ENCODE measurements at regions not wholly inside any gene's neighbourhood (a gene's known extent, or its start where the extent isn't known, plus 50 kb on each side); places are given as distances from the start of the nearest gene placed in this dataset.

- Mint-ChIP-seq H3K4me1 (peaks cover 4% of the 10 kb centered on the region; the same call in 1 of the 3 replicates), H3K4me3 (no peak overlapping the region), H3K36me3 (ENCODE audit: low read depth) (no peaks in the 10 kb centered on the region), H3K27ac (no peak overlapping the region), H3K27me3 (ENCODE audit: insufficient read depth, low read depth, poor library complexity) (peaks cover 3% of the 10 kb centered on the region), H3K9me3 (no peaks in the 10 kb centered on the region)
- Histone ChIP-seq H3K27ac (ENCODE audit: low read depth) (no peak overlapping the region), H3K9me2 (ENCODE audit: insufficient read depth) (no peaks in the 10 kb centered on the region), H3K27me3 (ENCODE audit: insufficient read depth) (no peaks in the 10 kb centered on the region), H2AFZ (peak overlapping the region; percentile 72), H3K4me1 (ENCODE audit: insufficient read depth) (no peaks in the 10 kb centered on the region), H3F3A (replicated peaks; ENCODE audit: low read depth) (no peaks in the 10 kb centered on the region), H3K4me3 (no peak overlapping the region), H3K79me2 (replicated peaks; ENCODE audit: insufficient read depth) (no peaks in the 10 kb centered on the region), H3K36me3 (ENCODE audit: insufficient read depth) (no peaks in the 10 kb centered on the region), H4K20me1 (replicated peaks; ENCODE audit: insufficient read depth) (no peaks in the 10 kb centered on the region), H3K4me2 (no peak overlapping the region)
- DNase-seq (ENCODE audit: low spot score): no peak
- no peak for ATAC-seq
- TF ChIP-seq POLR2AphosphoS5 (IDR thresholded peaks at IDR 0.05; ENCODE audit: low read depth) (no peak), EZH2phosphoT487 (IDR thresholded peaks at IDR 0.05; ENCODE audit: unreplicated experiment) (no peak), STAT1 (IDR thresholded peaks at IDR 0.05; ENCODE audit: unreplicated experiment) (no peak), CREB1 (CRISPR knock-in tag; IDR thresholded peaks at IDR 0.05; ENCODE audit: low read depth) (no peak)
Observed at GRCh38 chr2:154527962-154528361, 170.5 kb upstream of the KCNJ3 start.

GRCh38 chr2:154532004-154532403 is 166.5 kb upstream of the KCNJ3 start:
- Histone ChIP-seq H3K36me3 (ENCODE audit: insufficient read depth) (no peaks in the 10 kb centered on the region), H3K27ac (ENCODE audit: low read depth) (no peak overlapping the region), H3K4me3 (no peak overlapping the region), H4K20me1 (replicated peaks; ENCODE audit: insufficient read depth) (no peaks in the 10 kb centered on the region), H3K9me2 (ENCODE audit: insufficient read depth) (no peaks in the 10 kb centered on the region), H3K4me2 (no peak overlapping the region), H3K4me1 (ENCODE audit: insufficient read depth) (peaks cover 11% of the 10 kb centered on the region; the same call in 1 of the 2 replicates), H3K27me3 (ENCODE audit: insufficient read depth) (no peaks in the 10 kb centered on the region), H3K79me2 (replicated peaks; ENCODE audit: insufficient read depth) (no peaks in the 10 kb centered on the region), H3F3A (replicated peaks; ENCODE audit: low read depth) (no peaks in the 10 kb centered on the region), H2AFZ (no peak overlapping the region)
- H3K4me1 Mint-ChIP-seq: peaks cover 14% of the 10 kb centered on the region
- peaks cover 2% of the 10 kb centered on the region for H3K27me3 Mint-ChIP-seq (ENCODE audit: insufficient read depth, low read depth, poor library complexity)
- no peak overlapping the region for H3K4me3 Mint-ChIP-seq
- no peak overlapping the region for H3K27ac Mint-ChIP-seq
- H3K9me3 Mint-ChIP-seq: no peaks in the 10 kb centered on the region
- no peak for DNase-seq (ENCODE audit: low spot score)
- ATAC-seq: no peak
- H3K36me3 Mint-ChIP-seq (ENCODE audit: low read depth): no peaks in the 10 kb centered on the region
- TF ChIP-seq, protein P1, sequence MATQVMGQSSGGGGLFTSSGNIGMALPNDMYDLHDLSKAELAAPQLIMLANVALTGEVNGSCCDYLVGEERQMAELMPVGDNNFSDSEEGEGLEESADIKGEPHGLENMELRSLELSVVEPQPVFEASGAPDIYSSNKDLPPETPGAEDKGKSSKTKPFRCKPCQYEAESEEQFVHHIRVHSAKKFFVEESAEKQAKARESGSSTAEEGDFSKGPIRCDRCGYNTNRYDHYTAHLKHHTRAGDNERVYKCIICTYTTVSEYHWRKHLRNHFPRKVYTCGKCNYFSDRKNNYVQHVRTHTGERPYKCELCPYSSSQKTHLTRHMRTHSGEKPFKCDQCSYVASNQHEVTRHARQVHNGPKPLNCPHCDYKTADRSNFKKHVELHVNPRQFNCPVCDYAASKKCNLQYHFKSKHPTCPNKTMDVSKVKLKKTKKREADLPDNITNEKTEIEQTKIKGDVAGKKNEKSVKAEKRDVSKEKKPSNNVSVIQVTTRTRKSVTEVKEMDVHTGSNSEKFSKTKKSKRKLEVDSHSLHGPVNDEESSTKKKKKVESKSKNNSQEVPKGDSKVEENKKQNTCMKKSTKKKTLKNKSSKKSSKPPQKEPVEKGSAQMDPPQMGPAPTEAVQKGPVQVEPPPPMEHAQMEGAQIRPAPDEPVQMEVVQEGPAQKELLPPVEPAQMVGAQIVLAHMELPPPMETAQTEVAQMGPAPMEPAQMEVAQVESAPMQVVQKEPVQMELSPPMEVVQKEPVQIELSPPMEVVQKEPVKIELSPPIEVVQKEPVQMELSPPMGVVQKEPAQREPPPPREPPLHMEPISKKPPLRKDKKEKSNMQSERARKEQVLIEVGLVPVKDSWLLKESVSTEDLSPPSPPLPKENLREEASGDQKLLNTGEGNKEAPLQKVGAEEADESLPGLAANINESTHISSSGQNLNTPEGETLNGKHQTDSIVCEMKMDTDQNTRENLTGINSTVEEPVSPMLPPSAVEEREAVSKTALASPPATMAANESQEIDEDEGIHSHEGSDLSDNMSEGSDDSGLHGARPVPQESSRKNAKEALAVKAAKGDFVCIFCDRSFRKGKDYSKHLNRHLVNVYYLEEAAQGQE (IDR thresholded peaks at IDR 0.05; ENCODE audit: unreplicated experiment): no peak
- no peak for TF ChIP-seq EZH2 (IDR thresholded peaks at IDR 0.05; ENCODE audit: low read depth, unreplicated experiment)
- TF ChIP-seq ZNF114 (CRISPR knock-in tag; IDR thresholded peaks at IDR 0.05): no peak
- no peak for TF ChIP-seq JUNB (IDR thresholded peaks at IDR 0.05; ENCODE audit: unreplicated experiment)
- TF ChIP-seq ETS1 (IDR thresholded peaks at IDR 0.05): no peak
- no peak for TF ChIP-seq ZNF331 (CRISPR knock-in tag; IDR thresholded peaks at IDR 0.05; ENCODE audit: low read depth)
- no peak for TF ChIP-seq ZNF462 (CRISPR knock-in tag; IDR thresholded peaks at IDR 0.05)
- TF ChIP-seq STAT1 (IDR thresholded peaks at IDR 0.05; ENCODE audit: unreplicated experiment): no peak
- TF ChIP-seq NANOG (IDR thresholded peaks at IDR 0.05; ENCODE audit: borderline replicate concordance): no peak
- TF ChIP-seq EZH2phosphoT487 (IDR thresholded peaks at IDR 0.05; ENCODE audit: unreplicated experiment): no peak
